ENCODE measurements at regions not wholly inside any gene's neighbourhood (a gene's known extent, or its start where the extent isn't known, plus 50 kb on each side); places are given as distances from the start of the nearest gene placed in this dataset.

GRCh38 chr7:46696741-46697140, 775.7 kb upstream of the IGFBP3 start:
- Histone ChIP-seq H3K27ac (no peak overlapping the region), H3K4me3 (no peak overlapping the region), H3K4me1 (no peaks in the 10 kb centered on the region), H3K36me3 (no peaks in the 10 kb centered on the region), H3K9me3 (peaks cover 0 to 18% (median 1%) of the 10 kb centered on the region in 12 donors), H3K27me3 (no peaks in the 10 kb centered on the region)
- ATAC-seq: no peak
- WGBS, 4 donors: 66 to 79% (median 70%) methylated on average over 1 of the region's 1 CpG
- DNase-seq: no peak
- intact Hi-C loops (cut with DNase I): no loop called here
- TF ChIP-seq CTCF (IDR thresholded peaks at IDR 0.05): no peak
- TF ChIP-seq POLR2A (IDR thresholded peaks at IDR 0.05): no peak

- 73 to 97% (median 89%) methylated on average over 3 of the region's 3 CpGs for WGBS, 4 donors
- intact Hi-C loops (cut with DNase I): no loop called here
- no peaks in the 10 kb centered on the region for H3K4me1 ChIP-seq
- no peak for ATAC-seq
- H3K27me3 ChIP-seq: no peaks in the 10 kb centered on the region
- peaks cover 0 to 18% (median 1%) of the 10 kb centered on the region in 12 donors for H3K9me3 ChIP-seq
- no peak for TF ChIP-seq CTCF (IDR thresholded peaks at IDR 0.05)
- TF ChIP-seq POLR2A (IDR thresholded peaks at IDR 0.05): no peak
- no peak overlapping the region for H3K27ac ChIP-seq
- DNase-seq: no peak
- H3K4me3 ChIP-seq: no peak overlapping the region
- H3K36me3 ChIP-seq: no peaks in the 10 kb centered on the region
Observed at GRCh38 chr7:46695051-46695708, 774.1 kb upstream of the IGFBP3 start.

- whole genome bisulfite sequencing, 4 donors: 67 to 86% (median 80%) methylated on average over 5 of the region's 5 CpGs
- intact Hi-C loops (cut with DNase I): no loop called here
- TF ChIP-seq CTCF (IDR thresholded peaks at IDR 0.05) (no peak), POLR2A (IDR thresholded peaks at IDR 0.05) (no peak)
- H3K27ac ChIP-seq: no peak overlapping the region
- no peak overlapping the region for H3K4me3 ChIP-seq
- no peaks in the 10 kb centered on the region for H3K4me1 ChIP-seq
- peaks cover 0 to 16% (median 1%) of the 10 kb centered on the region in 12 donors for H3K9me3 ChIP-seq
- H3K27me3 ChIP-seq: no peaks in the 10 kb centered on the region
- no peak for ATAC-seq
- DNase-seq: no peak
- no peaks in the 10 kb centered on the region for H3K36me3 ChIP-seq
Observed at GRCh38 chr7:46694058-46694457, 773.0 kb upstream of the IGFBP3 start.

- no peaks in the 10 kb centered on the region for H3K36me3 ChIP-seq
- no peak overlapping the region for H3K4me3 ChIP-seq
- WGBS, 4 donors: 74 to 85% (median 80%) methylated on average over 1 of the region's 1 CpG
- no peak overlapping the region for H3K27ac ChIP-seq
- peaks cover 0 to 4% (median 0%) of the 10 kb centered on the region in 12 donors for H3K9me3 ChIP-seq
- intact Hi-C loops (cut with DNase I): no loop called here
- TF ChIP-seq POLR2A (IDR thresholded peaks at IDR 0.05) (no peak), CTCF (IDR thresholded peaks at IDR 0.05) (no peak)
- ATAC-seq (no peak), DNase-seq (no peak)
- peaks cover 0 to 2% (median 0%) of the 10 kb centered on the region in 12 donors for H3K4me1 ChIP-seq
- H3K27me3 ChIP-seq: no peaks in the 10 kb centered on the region
Observed at GRCh38 chr7:46687203-46687602, 766.1 kb upstream of the IGFBP3 start.

Measured in heart left ventricle (tissue), 16 donors.